Umbilical cord (tissue), 1 donor: ENCODE measurements at regions not wholly inside any gene's neighbourhood (a gene's known extent, or its start where the extent isn't known, plus 50 kb on each side); places are given as distances from the start of the nearest gene placed in this dataset.
"Not testable (repeated sequence)": the region's sequence is repeated elsewhere in the genome, so short reads cannot be mapped to it uniquely, and the experiment has no call there.

Experiments
- DNase-seq: peaks from one replicate; pipeline ENCODE4 v3.0.0-alpha.2; 2015; ENCODE audit warnings: low spot score

- no peak for DNase-seq
Observed at GRCh38 chr2:167361426-167361825, 473.1 kb downstream of the XIRP2 start.

GRCh38 chr2:167355821-167356220 is 467.5 kb downstream of the XIRP2 start:
- DNase-seq: no peak

- no peak for DNase-seq
Observed at GRCh38 chr2:167353605-167354280, 465.5 kb downstream of the XIRP2 start.

DNA sequence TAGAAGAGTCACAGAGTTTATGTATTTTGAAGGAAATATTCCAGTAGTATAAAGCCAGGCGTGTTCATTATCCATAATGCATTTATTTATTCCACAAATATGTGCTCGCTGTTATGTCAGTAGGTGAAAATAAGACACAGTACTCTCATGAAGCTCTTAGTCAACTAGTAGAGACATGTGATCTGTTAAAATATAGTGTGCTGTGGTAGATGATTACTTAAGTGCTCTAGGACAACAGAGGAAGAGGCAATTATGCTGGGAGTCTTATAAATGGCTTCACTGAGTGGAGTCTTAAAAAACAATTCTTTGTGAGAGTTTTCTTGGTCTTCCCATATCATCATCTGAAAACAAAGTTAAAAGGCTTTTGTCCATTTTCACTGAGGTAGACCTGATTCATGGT is 457.3 kb downstream of the XIRP2 start:
- no peak for DNase-seq

GRCh38 chr2:167342769-167343168 is 454.5 kb downstream of the XIRP2 start:
- no peak for DNase-seq

- no peak for DNase-seq
Observed at GRCh38 chr2:167340322-167340721, 452.0 kb downstream of the XIRP2 start.

GRCh38 chr2:167336213-167336612 is 447.9 kb downstream of the XIRP2 start:
- no peak for DNase-seq

GRCh38 chr2:167335541-167335992 is 447.3 kb downstream of the XIRP2 start:
- peak; percentile 12 for DNase-seq

GRCh38 chr2:167334146-167334742 is 446.0 kb downstream of the XIRP2 start:
- no peak for DNase-seq

DNA sequence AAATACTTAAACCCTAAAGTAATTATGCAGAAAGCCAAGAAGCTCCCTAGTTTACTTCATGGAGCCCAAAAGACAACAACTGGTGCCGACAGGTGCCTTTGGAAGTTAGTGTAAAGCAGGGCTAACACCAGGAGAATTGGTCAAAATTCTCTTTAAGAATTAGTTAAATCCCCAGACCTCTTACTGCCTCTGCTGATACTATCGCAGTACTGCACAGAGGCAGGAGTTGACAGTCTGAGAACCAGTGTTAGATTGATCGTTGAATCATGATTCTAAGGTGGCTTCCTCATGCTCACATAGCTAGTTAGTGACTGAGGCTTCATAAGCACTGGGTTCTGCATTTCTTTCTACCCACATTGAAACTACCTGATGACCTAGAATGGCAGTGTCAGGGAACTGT is 445.0 kb downstream of the XIRP2 start:
- DNase-seq: no peak

DNA sequence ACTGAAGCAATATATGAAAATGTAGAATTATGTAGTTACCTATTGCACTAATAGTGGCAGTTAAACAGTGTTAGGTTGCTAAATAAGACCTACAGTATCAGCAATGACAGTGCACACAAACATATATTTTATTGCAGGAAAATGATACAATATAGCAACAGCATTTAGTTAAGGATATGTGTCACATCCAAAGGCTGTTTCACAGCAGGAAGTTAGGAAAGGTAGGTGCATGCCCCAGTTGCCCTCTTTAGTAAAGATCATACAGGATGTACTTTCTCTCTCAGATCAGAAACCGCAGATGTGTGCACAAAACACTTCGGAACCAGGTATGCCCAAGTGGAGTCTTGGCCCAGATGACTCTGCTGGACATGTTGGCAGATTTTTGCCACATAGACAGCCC is 444.1 kb downstream of the XIRP2 start:
- no peak for DNase-seq

GRCh38 chr2:167331636-167332232 is 443.5 kb downstream of the XIRP2 start:
- no peak for DNase-seq

GRCh38 chr2:167328808-167329207 is 440.5 kb downstream of the XIRP2 start:
- not testable (repeated sequence) for DNase-seq

DNA sequence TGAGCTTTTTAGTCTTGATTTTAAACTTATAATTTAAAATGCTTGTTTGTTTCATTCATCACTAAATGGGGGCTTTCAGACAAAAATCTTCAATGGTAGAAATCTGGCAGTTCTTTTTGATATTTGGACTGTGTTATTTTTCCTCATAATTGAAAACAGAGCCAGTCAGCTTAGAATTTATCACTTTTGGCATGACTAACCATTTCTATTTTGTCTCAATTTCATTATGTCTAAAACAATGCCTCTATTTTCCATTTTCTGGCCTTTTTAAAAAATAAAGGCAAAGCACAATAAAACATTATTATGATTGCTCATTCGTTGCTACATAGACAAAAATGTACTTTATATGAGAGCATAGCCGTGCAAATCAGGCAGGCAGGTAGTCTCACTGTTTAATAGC is 434.5 kb downstream of the XIRP2 start:
- DNase-seq: no peak

GRCh38 chr2:167318581-167318980 is 430.3 kb downstream of the XIRP2 start:
- DNase-seq: no peak

- DNase-seq: no peak
Observed at GRCh38 chr2:167310442-167310841, 422.2 kb downstream of the XIRP2 start.
